ENCODE measurements at regions not wholly inside any gene's neighbourhood (a gene's known extent, or its start where the extent isn't known, plus 50 kb on each side); places are given as distances from the start of the nearest gene placed in this dataset.
"Not testable (repeated sequence)": the region's sequence is repeated elsewhere in the genome, so short reads cannot be mapped to it uniquely, and the experiment has no call there.

- H3K27me3 ChIP-seq: peaks cover 0 to 4% (median 0%) of the 10 kb centered on the region in 4 donors
- H3K9me3 ChIP-seq: no peaks in the 10 kb centered on the region
- WGBS, 2 donors: 72 to 83% methylated on average over 1 of the region's 1 CpG
- intact Hi-C loops (cut with DNase I): no loop called here
- H3K4me3 ChIP-seq: no peak overlapping the region
- DNase-seq: no peak
- no peaks in the 10 kb centered on the region for H3K36me3 ChIP-seq
- H3K4me1 ChIP-seq: no peaks in the 10 kb centered on the region
- TF ChIP-seq CTCF (IDR thresholded peaks at IDR 0.05) (no peak), POLR2A (IDR thresholded peaks at IDR 0.05) (no peak)
- H3K27ac ChIP-seq: no peak overlapping the region
These were observed 66.1 kb upstream of the DIAPH3 start for GRCh38 chr13:60229708-60230272.

GRCh38 chr13:60230593-60230992, 66.9 kb upstream of the DIAPH3 start:
- DNase-seq: no peak
- H3K4me3 ChIP-seq: no peak overlapping the region
- no peaks in the 10 kb centered on the region for H3K36me3 ChIP-seq
- intact Hi-C loops (cut with DNase I): no loop called here
- TF ChIP-seq CTCF (IDR thresholded peaks at IDR 0.05) (no peak), POLR2A (IDR thresholded peaks at IDR 0.05) (no peak)
- no peak overlapping the region for H3K27ac ChIP-seq
- H3K27me3 ChIP-seq: peaks cover 0 to 8% (median 0%) of the 10 kb centered on the region in 4 donors
- H3K9me3 ChIP-seq: no peaks in the 10 kb centered on the region
- 17 to 23% methylated on average over 3 of the region's 3 CpGs for WGBS, 2 donors
- H3K4me1 ChIP-seq: no peaks in the 10 kb centered on the region

GRCh38 chr13:60242043-60242595, 78.4 kb upstream of the DIAPH3 start:
- 29 to 30% methylated on average over 2 of the region's 2 CpGs for WGBS, 2 donors
- TF ChIP-seq CTCF (IDR thresholded peaks at IDR 0.05) (no peak), POLR2A (IDR thresholded peaks at IDR 0.05) (no peak)
- Histone ChIP-seq H3K9me3 (no peaks in the 10 kb centered on the region), H3K4me1 (no peaks in the 10 kb centered on the region), H3K27ac (no peak overlapping the region), H3K27me3 (peaks cover 0 to 2% (median 0%) of the 10 kb centered on the region in 4 donors), H3K36me3 (no peaks in the 10 kb centered on the region), H3K4me3 (no peak overlapping the region)
- intact Hi-C loops (cut with DNase I): no loop called here
- no peak for DNase-seq

GRCh38 chr13:60244381-60244780, 80.7 kb upstream of the DIAPH3 start:
- no peak for DNase-seq
- no peaks in the 10 kb centered on the region for H3K4me1 ChIP-seq
- H3K27me3 ChIP-seq: no peaks in the 10 kb centered on the region
- no peaks in the 10 kb centered on the region for H3K9me3 ChIP-seq
- H3K27ac ChIP-seq: no peak overlapping the region
- no peak for TF ChIP-seq POLR2A (IDR thresholded peaks at IDR 0.05)
- TF ChIP-seq CTCF (IDR thresholded peaks at IDR 0.05): no peak
- H3K4me3 ChIP-seq: no peak overlapping the region
- intact Hi-C loops (cut with DNase I): no loop called here
- no peaks in the 10 kb centered on the region for H3K36me3 ChIP-seq
- 55 to 77% methylated on average over 1 of the region's 1 CpG for WGBS, 2 donors

- H3K9me3 ChIP-seq; H3K27me3 ChIP-seq; H3K4me1 ChIP-seq; H3K36me3 ChIP-seq; H3K4me3 ChIP-seq; intact Hi-C loops (cut with DNase I); DNase-seq; H3K27ac ChIP-seq: not testable (repeated sequence)
- WGBS, 2 donors: 82% methylated on average over 8 to 10 of the region's 10 CpGs
These were observed 87.7 kb upstream of the DIAPH3 start for GRCh38 chr13:60251419-60251818.

GRCh38 chr13:60258349-60258748, 94.6 kb upstream of the DIAPH3 start:
- H3K4me1 ChIP-seq: no peaks in the 10 kb centered on the region
- no peaks in the 10 kb centered on the region for H3K9me3 ChIP-seq
- no peak overlapping the region for H3K4me3 ChIP-seq
- no peak overlapping the region for H3K27ac ChIP-seq
- intact Hi-C loops (cut with DNase I): no loop called here
- DNase-seq: no peak
- no peaks in the 10 kb centered on the region for H3K27me3 ChIP-seq
- H3K36me3 ChIP-seq: no peaks in the 10 kb centered on the region
- TF ChIP-seq POLR2A (IDR thresholded peaks at IDR 0.05) (no peak), CTCF (IDR thresholded peaks at IDR 0.05) (no peak)
- WGBS, 2 donors: 60 to 67% methylated on average over 8 to 11 of the region's 11 CpGs
